H1 (cell line): ENCODE measurements at regions not wholly inside any gene's neighbourhood (a gene's known extent, or its start where the extent isn't known, plus 50 kb on each side); places are given as distances from the start of the nearest gene placed in this dataset.

Experiments used
- CTCF ChIA-PET: fragments of 300-600 bp; sonication (Branson Sonifier 250); formaldehyde crosslinking; loops from one replicate; lab custom pipeline; 2021; ENCODE audit not compliant: partially characterized antibody; lab: Charles Lee
- POLR2A ChIA-PET: fragments of 300-600 bp; sonication (Branson Sonifier 250); formaldehyde crosslinking; loops from one replicate; lab custom pipeline; 2021; ENCODE audit warnings: inconsistent platforms; ENCODE audit not compliant: partially characterized antibody; lab: Charles Lee
- DNase-seq, 2 experiments: peaks; one replicate each; pipeline versions ENCODE4 v3.0.0 to v3.0.0-alpha.2; 2010 to 2022; ENCODE audit warnings: low spot score in 2 of 2, low read depth in 1 of 2, mixed read lengths in 1 of 2
- FAIRE-seq: peaks from 2 replicates; lab custom pipeline; 2011; peaks lifted over from hg19 to GRCh38; lab: Jason Lieb, UNC
- H2AFZ ChIP-seq: 2 replicates; pipeline ENCODE4 v1.8.1; 2012; ENCODE audit warnings: low read length, inconsistent platforms
- H2AK5ac ChIP-seq: 2 replicates; pipeline ENCODE4 v1.6.1; 2013; ENCODE audit warnings: low read depth, low read length
- H2BK120ac ChIP-seq: replicated peaks from 2 replicates; pipeline ENCODE3; 2013; ENCODE audit warnings: low read depth, low read length, inconsistent platforms
- H2BK12ac ChIP-seq: 2 replicates; pipeline ENCODE4 v1.6.1; 2013; ENCODE audit warnings: low read depth, low read length
- H2BK15ac ChIP-seq: 2 replicates; pipeline ENCODE4 v1.6.1; 2013; ENCODE audit warnings: low read length
- H2BK20ac ChIP-seq: 2 replicates; pipeline ENCODE4 v1.6.1; 2013; ENCODE audit warnings: low read length
- H2BK5ac ChIP-seq: 2 replicates; pipeline ENCODE4 v1.6.1; 2013; ENCODE audit warnings: low read depth, low read length
- H3K14ac ChIP-seq: 2 replicates; pipeline ENCODE4 v1.6.1; 2013; ENCODE audit warnings: inconsistent platforms; ENCODE audit not compliant: insufficient read length
- H3K18ac ChIP-seq: 2 replicates; pipeline ENCODE4 v1.6.1; 2013; ENCODE audit warnings: low read length; ENCODE audit errors: extremely low read depth
- H3K23ac ChIP-seq: 2 replicates; pipeline ENCODE4 v1.6.1; 2013; ENCODE audit warnings: inconsistent platforms; ENCODE audit not compliant: insufficient read length
- H3K23me2 ChIP-seq: 2 replicates; pipeline ENCODE4 v1.6.1; 2013; ENCODE audit warnings: low read depth, low read length
- H3K27ac ChIP-seq: 2 replicates; pipeline ENCODE4 v1.6.1; 2011; ENCODE audit warnings: low read depth, low read length, inconsistent platforms
- H3K27me3 ChIP-seq, 4 experiments: replicated peaks in 1 of 4; 1 replicate in 1 of 4; 2 replicates in 3 of 4; pipeline versions ENCODE4 v1.6.1 to v1.8.1; 2011 to 2013; ENCODE audit warnings: low read length in 3 of 4, mild to moderate bottlenecking in 3 of 4, inconsistent platforms in 2 of 4, mixed read lengths in 2 of 4, moderate library complexity in 1 of 4; ENCODE audit not compliant: control insufficient read depth in 3 of 4, insufficient read depth in 3 of 4; ENCODE audit errors: extremely low read depth in 1 of 4
- H3K36me3 ChIP-seq, 4 experiments: 2 replicates each; pipeline versions ENCODE4 v1.6.1 to v1.8.1; 2011 to 2013; ENCODE audit warnings: mild to moderate bottlenecking in 4 of 4, low read length in 3 of 4, moderate library complexity in 2 of 4, control low read depth in 1 of 4, inconsistent platforms in 1 of 4; ENCODE audit not compliant: insufficient read depth in 4 of 4, control insufficient read depth in 2 of 4
- H3K4ac ChIP-seq: replicated peaks from 2 replicates; pipeline ENCODE3; 2013; ENCODE audit warnings: low read length, low read depth, mixed read lengths, inconsistent platforms; ENCODE audit not compliant: insufficient read length
- H3K4me1 ChIP-seq, 4 experiments: replicated peaks in 1 of 4; 1 replicate in 1 of 4; 2 replicates in 3 of 4; pipeline versions ENCODE4 v1.6.1 to v1.8.1; 2011 to 2013; ENCODE audit warnings: low read length in 3 of 4, inconsistent platforms in 2 of 4, mixed read lengths in 1 of 4; ENCODE audit not compliant: insufficient read depth in 4 of 4, control insufficient read depth in 3 of 4
- H3K4me2 ChIP-seq, 2 experiments: 2 replicates each; pipeline versions ENCODE4 v1.6.1 to v1.8.1; 2011 to 2013; ENCODE audit warnings: low read depth in 2 of 2, low read length in 2 of 2, control low read depth in 1 of 2, inconsistent platforms in 1 of 2, mild to moderate bottlenecking in 1 of 2; ENCODE audit not compliant: insufficient read depth in 1 of 2
- H3K4me3 ChIP-seq, 4 experiments: fragments of 200-600, 300-600 bp in 1 of 4; sonication (generic), shearing (Covaris generic), sonication (Bioruptor Twin) in 1 of 4; 2 replicates each; pipeline versions ENCODE4 v1.5.1 to v1.8.1; 2011 to 2016; ENCODE audit warnings: low read length in 4 of 4, low read depth in 3 of 4, control low read depth in 2 of 4, inconsistent platforms in 2 of 4, mild to moderate bottlenecking in 2 of 4, mixed read lengths in 1 of 4, moderate library complexity in 1 of 4; ENCODE audit not compliant: insufficient read depth in 2 of 4; ENCODE audit errors: extremely low read depth in 1 of 4
- H3K56ac ChIP-seq: replicated peaks from 2 replicates; pipeline ENCODE3; 2013; ENCODE audit warnings: low read depth, mild to moderate bottlenecking, mixed read lengths, low read length, inconsistent platforms; ENCODE audit not compliant: insufficient read length
- H3K79me1 ChIP-seq: 2 replicates; pipeline ENCODE4 v1.6.1; 2013; ENCODE audit warnings: low read depth, low read length, control low read depth
- H3K79me2 ChIP-seq, 2 experiments: 2 replicates each; pipeline versions ENCODE4 v1.6.1 to v1.8.1; 2012 to 2013; ENCODE audit warnings: low read length in 2 of 2, mild to moderate bottlenecking in 2 of 2, inconsistent platforms in 1 of 2; ENCODE audit not compliant: insufficient read depth in 2 of 2, control insufficient read depth in 1 of 2
- H3K9ac ChIP-seq, 4 experiments: replicated peaks in 1 of 4; 1 replicate in 1 of 4; 2 replicates in 3 of 4; pipeline versions ENCODE4 v1.6.1 to v1.8.1; 2011 to 2013; ENCODE audit warnings: low read depth in 3 of 4, low read length in 3 of 4, control low read depth in 2 of 4, mild to moderate bottlenecking in 2 of 4, moderate library complexity in 2 of 4, inconsistent platforms in 1 of 4; ENCODE audit errors: extremely low read depth in 1 of 4
- H3K9me3 ChIP-seq, 2 experiments: 2 replicates each; pipeline versions ENCODE4 v1.6.1 to v1.8.1; 2012 to 2013; ENCODE audit warnings: mild to moderate bottlenecking in 2 of 2, moderate library complexity in 2 of 2, control low read depth in 1 of 2, inconsistent platforms in 1 of 2, low read depth in 1 of 2, low read length in 1 of 2, mixed read lengths in 1 of 2; ENCODE audit not compliant: insufficient read depth in 2 of 2
- H4K20me1 ChIP-seq, 2 experiments: replicated peaks in 1 of 2; 2 replicates each; pipeline versions ENCODE3 to v1.8.1; 2011 to 2013; ENCODE audit warnings: inconsistent platforms in 2 of 2, low read length in 2 of 2, mild to moderate bottlenecking in 1 of 2; ENCODE audit not compliant: insufficient read depth in 2 of 2, control insufficient read depth in 1 of 2
- H4K5ac ChIP-seq: 2 replicates; pipeline ENCODE4 v1.6.1; 2013; ENCODE audit warnings: low read length, low read depth, mixed read lengths, inconsistent platforms; ENCODE audit not compliant: insufficient read length
- H4K8ac ChIP-seq: 2 replicates; pipeline ENCODE4 v1.8.0; 2013; ENCODE audit warnings: mild to moderate bottlenecking, moderate library complexity, low read length, inconsistent platforms; ENCODE audit not compliant: insufficient read depth; ENCODE audit errors: extremely low read depth
- H4K91ac ChIP-seq: replicated peaks from 2 replicates; pipeline ENCODE3; 2013; ENCODE audit warnings: low read length, mixed read lengths, inconsistent platforms; ENCODE audit not compliant: insufficient read length
- GABPA ChIP-seq: IDR thresholded peaks from 2 replicates; pipeline ENCODE4 v1.6.1; 2011; ENCODE audit warnings: mild to moderate bottlenecking, low read length, moderate library complexity, borderline replicate concordance; ENCODE audit not compliant: insufficient read depth
- KDM1A ChIP-seq: fragments of 200-600, 300-600 bp; sonication (generic); IDR thresholded peaks from 2 replicates; pipeline ENCODE4 v1.7.1; 2016; ENCODE audit warnings: mild to moderate bottlenecking, low read length, borderline replicate concordance
- MAFK ChIP-seq: IDR thresholded peaks from 2 replicates; pipeline ENCODE4 v1.6.1; 2012; ENCODE audit warnings: low read depth, mild to moderate bottlenecking, improper control_type of control experiment, low read length
- SAP30 ChIP-seq: fragments of 300-600 bp; sonication (generic); IDR thresholded peaks from 2 replicates; pipeline ENCODE4 v1.7.1; 2012; ENCODE audit warnings: low read length, moderate library complexity, mild to moderate bottlenecking, inconsistent platforms; ENCODE audit not compliant: insufficient read depth, insufficient replicate concordance
- SP4 ChIP-seq: IDR thresholded peaks from 2 replicates; pipeline ENCODE4 v1.6.1; 2012; ENCODE audit warnings: low read length, inconsistent platforms
- SRF ChIP-seq: IDR thresholded peaks from 2 replicates; pipeline ENCODE4 v1.6.1; 2011; ENCODE audit warnings: mild to moderate bottlenecking, low read depth, low read length, moderate library complexity
- TCF12 ChIP-seq: IDR thresholded peaks from 2 replicates; pipeline ENCODE4 v1.6.1; 2011; ENCODE audit warnings: low read depth, mild to moderate bottlenecking, low read length
- WGBS, 2 experiments: shearing (Covaris generic) in 1 of 2; methylation state at CpG; one replicate each; pipeline versions ENCODE4 v1.1.6 to v1.1.7; 2013 to 2015; ENCODE audit warnings: low lambda C conversion rate in 2 of 2, mixed read lengths in 2 of 2, inconsistent platforms in 1 of 2, low coverage in 1 of 2, missing lambda C conversion rate in 1 of 2; ENCODE audit not compliant: insufficient replicate concordance in 2 of 2, insufficient coverage in 1 of 2, insufficient read length in 1 of 2; ENCODE audit errors: extremely low coverage in 1 of 2, missing lambda C conversion rate in 1 of 2; 5-methylcytosine and 5-hydroxymethylcytosine counted together
- TF ChIP-seq, protein P1 (sequence below): IDR thresholded peaks from 2 replicates; pipeline ENCODE4 v1.6.1; 2012; ENCODE audit warnings: inconsistent platforms
- TF ChIP-seq, protein P2 (sequence below): IDR thresholded peaks from 2 replicates; pipeline ENCODE4 v1.6.1; 2011; ENCODE audit warnings: low read depth, mild to moderate bottlenecking, low read length; ENCODE audit not compliant: insufficient read depth

DNA sequence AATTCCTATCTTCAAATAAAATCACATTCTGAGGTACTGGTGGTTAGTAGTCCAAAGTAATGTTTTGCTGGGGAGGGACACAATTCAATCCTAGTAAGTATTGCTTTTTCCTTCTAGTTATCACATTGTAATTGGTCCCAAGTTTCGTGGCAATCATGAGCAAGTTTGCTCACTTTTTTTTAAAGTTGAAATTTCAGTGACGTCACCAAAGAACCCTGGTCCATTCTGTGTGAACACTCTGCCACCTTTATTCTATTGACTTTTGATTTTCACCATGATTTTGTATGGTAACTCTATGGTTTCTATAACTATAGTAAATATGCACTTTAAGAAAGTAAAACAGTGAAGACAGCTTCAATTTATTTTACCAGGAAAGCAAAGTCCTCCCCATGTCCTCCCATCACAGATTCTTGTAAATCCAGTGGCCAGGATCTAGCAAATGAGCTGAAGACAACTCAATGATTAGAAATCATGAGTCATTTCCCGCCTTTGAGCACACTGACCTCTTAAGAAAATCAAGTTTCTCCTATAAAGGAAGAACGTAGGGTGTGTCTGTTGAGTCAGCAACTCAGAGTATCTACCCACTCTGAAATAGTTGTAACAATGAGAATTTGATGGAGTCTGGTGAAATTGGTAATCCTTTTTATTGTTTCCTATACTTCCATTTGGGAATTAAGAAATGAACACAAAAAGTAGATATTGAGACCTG, 1306.6 kb upstream of the PABPC4L start:
- Histone ChIP-seq H2BK20ac (no peak overlapping the region), H3K4me1 (no peaks in the 10 kb centered on the region), H3K27me3 (no peaks in the 10 kb centered on the region), H3K79me2 (no peaks in the 10 kb centered on the region), H3K14ac (no peak overlapping the region), H3K4ac (no peak overlapping the region), H2AFZ (peak overlapping the region; percentile 50; the same call in 1 of the 2 replicates), H4K5ac (no peak overlapping the region), H3K23me2 (no peaks in the 10 kb centered on the region), H3K23ac (no peak overlapping the region), H2BK120ac (no peak overlapping the region), H4K8ac (no peak overlapping the region), H2BK15ac (no peak overlapping the region), H3K4me3 (no peak overlapping the region), H3K4me2 (no peak overlapping the region), H3K56ac (no peak overlapping the region), H3K36me3 (no peaks in the 10 kb centered on the region), H3K27ac (no peak overlapping the region), H3K79me1 (no peaks in the 10 kb centered on the region), H2BK5ac (no peak overlapping the region), H3K9ac (no peak overlapping the region), H2AK5ac (no peak overlapping the region), H3K9me3 (no peaks in the 10 kb centered on the region), H4K91ac (no peak overlapping the region), H4K20me1 (no peaks in the 10 kb centered on the region), H2BK12ac (no peak overlapping the region), H3K18ac (no peak overlapping the region)
- FAIRE-seq, result no peak
- 95% methylated on average over 4 of the region's 4 CpGs; no CpG with 5 or more reads in 1 of the 2 experiments for WGBS, 2 experiments
- TF ChIP-seq TCF12, result no peak
- TF ChIP-seq SP4, result no peak
- TF ChIP-seq SRF, result no peak
- TF ChIP-seq, protein P1, sequence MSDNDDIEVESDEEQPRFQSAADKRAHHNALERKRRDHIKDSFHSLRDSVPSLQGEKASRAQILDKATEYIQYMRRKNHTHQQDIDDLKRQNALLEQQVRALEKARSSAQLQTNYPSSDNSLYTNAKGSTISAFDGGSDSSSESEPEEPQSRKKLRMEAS, result no peak
- no peak for TF ChIP-seq MAFK
- TF ChIP-seq SAP30, result no peak
- TF ChIP-seq, protein P2, sequence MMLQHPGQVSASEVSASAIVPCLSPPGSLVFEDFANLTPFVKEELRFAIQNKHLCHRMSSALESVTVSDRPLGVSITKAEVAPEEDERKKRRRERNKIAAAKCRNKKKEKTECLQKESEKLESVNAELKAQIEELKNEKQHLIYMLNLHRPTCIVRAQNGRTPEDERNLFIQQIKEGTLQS, result no peak
- TF ChIP-seq GABPA, result no peak
- no peak for TF ChIP-seq KDM1A
- CTCF ChIA-PET, result no interaction called here
- POLR2A ChIA-PET, result no interaction called here
- DNase-seq, result no peak
